HG03520 (cell line): ENCODE measurements at regions not wholly inside any gene's neighbourhood (a gene's known extent, or its start where the extent isn't known, plus 50 kb on each side); places are given as distances from the start of the nearest gene placed in this dataset.

Experiments used
- ATAC-seq: cut with Tn5 transposase; IDR thresholded peaks from one replicate; pipeline ENCODE4 v1.9.1; 2021; ENCODE audit warnings: mild to moderate bottlenecking, moderate library complexity; ENCODE audit not compliant: unreplicated experiment

- no peak for ATAC-seq
Observed at GRCh38 chr2:236671896-236672562, 102.4 kb downstream of the ACKR3 start.

GRCh38 chr2:236672606-236673005, 103.0 kb downstream of the ACKR3 start:
- no peak for ATAC-seq

- no peak for ATAC-seq
Observed at GRCh38 chr2:236673126-236673822, 103.6 kb downstream of the ACKR3 start.

GRCh38 chr2:236673823-236674185, 104.2 kb downstream of the ACKR3 start:
- no peak for ATAC-seq

- ATAC-seq: no peak
Observed at GRCh38 chr2:236674238-236674637, 104.6 kb downstream of the ACKR3 start.

GRCh38 chr2:236674646-236675045, 105.0 kb downstream of the ACKR3 start:
- ATAC-seq: no peak

GRCh38 chr2:236675051-236675450, 105.4 kb downstream of the ACKR3 start:
- ATAC-seq: no peak

- ATAC-seq: no peak
Observed at GRCh38 chr2:236675526-236675925, 105.9 kb downstream of the ACKR3 start.

GRCh38 chr2:236676136-236676873, 106.7 kb downstream of the ACKR3 start:
- ATAC-seq: no peak

- ATAC-seq: no peak
Observed at GRCh38 chr2:236677368-236677767, 107.7 kb downstream of the ACKR3 start.

GRCh38 chr2:236678307-236678975, 108.8 kb downstream of the ACKR3 start:
- no peak for ATAC-seq

- no peak for ATAC-seq
Observed at GRCh38 chr2:236679884-236680860, 110.5 kb downstream of the ACKR3 start.

GRCh38 chr2:236682651-236683422, 113.2 kb downstream of the ACKR3 start:
- no peak for ATAC-seq

GRCh38 chr2:236684504-236685256, 115.1 kb downstream of the ACKR3 start:
- ATAC-seq: no peak

GRCh38 chr2:236685361-236685760, 115.7 kb downstream of the ACKR3 start:
- ATAC-seq: no peak

- no peak for ATAC-seq
Observed at GRCh38 chr2:236685979-236686520, 116.4 kb downstream of the ACKR3 start.

GRCh38 chr2:236686561-236686960, 116.9 kb downstream of the ACKR3 start:
- ATAC-seq: no peak

- ATAC-seq: no peak
Observed at GRCh38 chr2:236687296-236687965, 117.8 kb downstream of the ACKR3 start.
